HG03108 (cell line): ENCODE measurements at regions not wholly inside any gene's neighbourhood (a gene's known extent, or its start where the extent isn't known, plus 50 kb on each side); places are given as distances from the start of the nearest gene placed in this dataset.
"Not testable (repeated sequence)": the region's sequence is repeated elsewhere in the genome, so short reads cannot be mapped to it uniquely, and the experiment has no call there.

Experiments used
- ATAC-seq: cut with Tn5 transposase; IDR thresholded peaks from one replicate; pipeline ENCODE4 v1.9.1; 2021; ENCODE audit warnings: moderate library complexity; ENCODE audit not compliant: unreplicated experiment

- no peak for ATAC-seq
Observed at GRCh38 chr3:72538070-72538745, 310.0 kb downstream of the SHQ1 start.

DNA sequence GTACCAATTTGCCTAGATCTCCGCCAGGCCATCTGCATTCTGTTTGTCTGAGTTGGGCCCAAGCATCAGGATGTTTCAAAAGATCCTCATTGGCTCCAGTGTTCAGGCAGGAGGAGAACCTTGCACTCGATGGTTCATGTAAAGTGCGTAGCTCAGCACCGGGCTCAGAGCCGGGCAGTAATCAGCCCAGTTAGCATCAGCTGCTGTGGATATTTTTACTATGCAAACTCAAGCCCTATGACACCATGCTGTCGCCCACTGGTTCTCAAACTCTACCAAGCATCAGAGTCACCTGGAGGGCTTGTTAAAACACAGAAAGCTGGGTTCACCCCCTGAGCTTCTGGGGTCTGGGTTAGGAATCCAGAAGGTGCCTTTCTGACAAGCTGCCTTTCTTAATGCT lies 310.8 kb downstream of the SHQ1 start:
- no peak for ATAC-seq

DNA sequence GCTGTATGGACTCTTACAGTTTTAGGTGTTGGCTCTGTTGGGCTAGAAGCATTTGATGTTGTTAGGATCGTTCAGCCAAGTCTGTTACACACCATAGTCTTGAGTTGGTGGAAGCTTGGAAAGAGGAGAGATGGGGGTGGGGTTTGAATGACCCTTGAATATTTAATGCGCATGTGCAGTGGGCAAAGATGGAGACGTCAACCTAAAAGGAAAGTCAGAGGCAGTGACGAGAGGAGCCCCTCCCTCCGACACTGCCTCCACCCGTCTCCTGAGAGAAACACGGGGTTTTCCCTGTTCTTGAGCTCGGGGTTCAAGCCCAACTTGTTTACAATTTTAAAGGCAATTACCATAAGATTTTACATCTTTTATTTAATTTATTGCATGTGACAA lies 311.4 kb downstream of the SHQ1 start:
- no peak for ATAC-seq

DNA sequence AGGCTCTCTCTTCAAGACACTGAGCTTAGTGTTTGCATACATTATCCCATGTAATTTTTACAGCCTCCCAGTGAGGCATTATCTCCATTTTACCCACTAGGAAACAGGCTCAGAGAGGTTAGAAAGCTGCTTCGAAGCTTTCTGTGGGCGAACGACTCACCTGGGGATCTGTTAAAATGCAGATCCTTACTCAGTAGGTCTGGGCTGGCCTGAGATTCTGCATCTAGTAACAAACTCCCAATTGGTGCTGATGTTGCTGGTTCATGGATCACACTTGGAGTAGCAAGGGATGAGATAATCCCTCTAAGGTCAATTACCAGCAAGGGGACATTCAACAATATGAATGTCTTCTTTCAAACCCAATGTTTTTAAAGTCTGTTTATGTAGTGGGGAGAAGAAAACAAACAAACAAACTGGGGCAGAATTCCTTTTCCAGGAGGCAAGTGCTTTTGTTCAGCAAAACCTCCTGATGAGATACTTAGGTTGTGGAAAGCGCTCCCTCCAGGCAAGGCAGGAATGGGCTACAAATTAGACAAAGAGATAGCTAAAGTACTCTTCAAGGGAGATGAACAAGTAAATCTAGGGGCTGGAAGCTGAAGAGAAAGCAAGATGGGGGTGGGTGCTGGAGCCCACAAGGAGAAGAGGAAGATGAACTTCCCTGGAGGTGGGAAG lies 311.9 kb downstream of the SHQ1 start:
- ATAC-seq, result no peak

DNA sequence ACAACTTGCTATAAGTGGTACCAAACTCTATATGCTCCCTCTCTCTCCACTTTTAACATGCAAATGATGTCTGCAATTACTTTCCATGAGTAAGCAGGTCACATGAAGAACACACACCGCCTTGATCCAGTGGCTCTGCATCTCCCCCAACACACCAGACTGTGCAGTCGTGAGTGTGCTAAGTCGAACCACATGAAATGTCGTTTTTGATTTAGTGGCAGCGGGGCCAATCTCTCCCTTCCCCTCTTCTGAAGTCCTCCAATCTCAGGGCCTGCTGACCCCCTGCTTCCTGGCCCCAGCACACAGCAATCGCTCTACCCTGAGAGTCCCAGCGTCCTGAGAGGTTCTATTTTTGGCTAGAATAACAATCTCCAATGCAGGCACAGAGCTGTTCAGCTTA lies 312.5 kb downstream of the SHQ1 start:
- no peak for ATAC-seq

GRCh38 chr3:72533591-72534473 lies 314.4 kb downstream of the SHQ1 start:
- ATAC-seq, result no peak

GRCh38 chr3:72530426-72530825 lies 317.8 kb downstream of the SHQ1 start:
- ATAC-seq, result no peak

- ATAC-seq, result no peak
Observed at GRCh38 chr3:72529081-72529480, 319.2 kb downstream of the SHQ1 start.

DNA sequence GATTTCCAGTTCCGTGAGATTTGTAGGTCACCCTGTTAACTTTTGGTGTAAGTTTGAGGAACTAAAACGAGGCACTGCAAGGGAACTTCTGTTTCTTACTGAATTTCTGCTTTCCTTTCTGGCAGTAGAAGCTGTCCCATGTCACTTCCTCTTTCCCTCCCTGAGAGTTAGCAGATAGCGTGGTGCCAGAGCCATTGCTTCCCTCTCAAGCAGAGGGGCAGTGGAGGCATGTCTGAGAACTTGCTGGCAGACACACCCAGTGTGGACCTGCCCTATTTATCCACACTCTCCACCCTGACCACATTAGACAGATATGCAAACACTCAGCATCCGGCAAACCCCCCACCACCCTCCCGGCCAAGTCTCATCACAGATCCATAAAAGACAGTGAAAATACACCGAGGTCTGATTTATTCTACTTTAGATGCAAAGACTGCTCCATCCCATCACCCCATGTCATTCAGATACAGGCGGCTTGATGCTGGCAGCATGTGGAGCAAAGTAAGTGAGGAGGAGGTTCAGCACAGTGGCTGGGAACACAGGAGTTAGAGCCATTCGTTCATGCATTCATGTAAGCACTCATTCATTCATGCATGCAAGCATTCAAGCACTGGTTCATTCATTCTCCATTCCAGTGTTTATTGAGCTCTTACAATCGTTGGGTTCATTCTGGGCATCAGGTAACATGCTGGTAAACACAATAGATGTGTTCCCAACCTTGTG lies 324.7 kb downstream of the SHQ1 start:
- ATAC-seq, result peak; percentile 72

- no peak for ATAC-seq
Observed at GRCh38 chr3:72520690-72521308, 327.4 kb downstream of the SHQ1 start.

- no peak for ATAC-seq
Observed at GRCh38 chr3:72519946-72520604, 328.2 kb downstream of the SHQ1 start.

DNA sequence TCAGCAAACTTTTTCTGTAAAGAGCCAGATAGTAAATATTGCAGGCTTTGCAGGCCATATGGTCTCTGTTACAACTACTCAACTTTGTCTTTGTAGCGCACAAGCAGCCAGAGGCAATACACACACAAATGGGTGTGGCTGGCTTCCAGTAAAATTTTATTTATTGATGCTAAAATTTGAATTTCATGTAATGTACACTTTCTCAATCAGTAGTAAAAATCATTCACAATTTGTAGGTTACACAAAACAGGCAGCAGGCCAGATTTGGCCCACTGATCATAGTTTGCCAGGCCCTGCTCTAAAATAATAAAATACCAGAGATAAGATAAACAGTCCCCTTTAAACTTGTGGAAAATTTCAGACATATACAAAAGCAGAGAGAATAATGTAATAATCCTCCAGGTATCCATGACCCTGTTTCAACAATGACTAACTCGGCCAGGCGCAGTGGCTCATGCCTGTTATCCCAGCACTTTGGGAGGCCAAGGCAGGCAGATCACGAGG lies 330.3 kb downstream of the SHQ1 start:
- no peak for ATAC-seq

GRCh38 chr3:72517336-72517735 lies 330.9 kb downstream of the SHQ1 start:
- no peak for ATAC-seq

DNA sequence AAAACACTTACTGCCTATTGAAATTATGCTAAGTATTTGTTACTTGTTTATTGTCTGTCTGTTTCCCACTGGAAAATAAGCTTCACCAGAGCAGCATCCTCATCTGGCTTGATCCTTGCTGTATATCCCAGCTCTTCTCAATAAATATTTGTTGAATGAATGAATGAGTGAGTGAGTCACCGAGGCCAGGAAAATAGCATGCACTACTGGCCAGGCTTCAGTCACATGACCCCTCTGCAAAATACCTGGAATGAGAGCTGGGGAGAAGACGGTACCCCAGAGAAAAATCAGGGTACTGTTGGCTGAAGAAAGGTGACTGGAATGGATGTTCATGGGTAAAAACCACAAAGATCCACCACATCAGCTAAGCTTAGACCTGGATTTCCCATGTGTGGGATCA lies 331.9 kb downstream of the SHQ1 start:
- ATAC-seq, result no peak

DNA sequence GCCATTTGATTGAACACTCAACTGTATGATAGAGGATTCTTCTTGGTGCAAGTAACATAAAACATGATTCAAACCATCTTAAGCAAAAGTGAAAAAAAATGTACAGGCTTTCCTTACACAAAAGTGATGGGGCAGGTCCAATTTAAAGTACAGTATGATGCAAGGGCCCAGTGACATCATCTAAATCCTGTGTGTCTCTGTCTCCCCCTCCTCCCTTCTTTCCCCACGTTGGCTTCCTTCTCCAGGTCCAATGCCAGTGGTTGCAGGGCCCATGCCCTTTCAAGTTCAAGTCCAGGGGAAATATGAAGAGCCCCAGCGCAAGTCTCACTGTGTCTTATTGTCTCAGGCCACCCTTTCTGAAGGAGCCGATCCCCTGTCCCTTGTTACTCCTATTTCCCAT lies 332.3 kb downstream of the SHQ1 start:
- ATAC-seq, result no peak

DNA sequence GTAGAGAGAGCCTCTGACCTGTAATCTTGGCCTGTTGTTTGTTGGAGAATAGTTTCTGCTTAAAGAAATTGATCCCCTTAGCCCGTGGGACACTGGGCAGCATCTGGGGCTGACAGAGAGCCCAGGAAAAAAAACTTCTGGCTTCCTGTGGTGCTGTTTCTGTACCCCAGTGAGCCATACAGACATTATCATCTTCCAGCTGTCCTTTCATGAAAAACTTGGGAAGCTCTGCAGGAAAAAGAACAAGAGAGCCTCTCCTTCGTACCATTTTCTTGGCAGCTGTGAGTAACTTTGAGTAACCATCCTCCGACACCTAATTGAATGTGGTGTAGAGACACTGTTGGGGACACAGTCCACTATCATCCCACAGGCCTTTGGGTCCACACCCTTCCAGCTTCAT lies 333.0 kb downstream of the SHQ1 start:
- no peak for ATAC-seq

GRCh38 chr3:72510247-72510646 lies 338.0 kb downstream of the SHQ1 start:
- ATAC-seq, result no peak

GRCh38 chr3:72505539-72506405 lies 342.5 kb downstream of the SHQ1 start:
- ATAC-seq, result no peak

DNA sequence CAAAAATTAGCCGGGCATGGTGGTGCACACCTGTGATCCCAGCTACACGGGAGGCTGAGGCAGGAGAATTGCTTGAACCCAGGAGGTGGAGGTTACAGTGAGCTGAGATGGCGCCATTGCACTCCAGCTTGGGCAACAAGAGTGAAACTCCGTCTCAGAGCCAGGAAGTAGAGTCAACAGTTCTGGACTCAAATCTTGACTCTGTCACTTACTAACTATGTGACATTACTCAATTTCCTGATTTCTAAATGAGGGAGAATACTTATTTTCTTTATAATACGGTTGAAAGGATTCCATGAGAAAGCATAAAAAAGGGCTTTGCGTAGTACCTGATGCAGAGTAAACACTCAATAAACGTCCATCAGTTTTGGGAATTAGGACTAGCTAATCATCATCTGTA lies 350.7 kb downstream of the SHQ1 start:
- ATAC-seq, result not testable (repeated sequence)
